Astrocyte (in vitro differentiated cells and primary cell): ENCODE measurements at regions not wholly inside any gene's neighbourhood (a gene's known extent, or its start where the extent isn't known, plus 50 kb on each side); places are given as distances from the start of the nearest gene placed in this dataset.

Experiments used
- DNase-seq: peaks from one replicate; pipeline ENCODE4 v3.0.0-alpha.2; 2010; ENCODE audit warnings: low read depth
- FAIRE-seq: peaks from 2 replicates; lab custom pipeline; 2011; peaks lifted over from hg19 to GRCh38; lab: Jason Lieb, UNC
- H2AFZ ChIP-seq: 2 replicates; pipeline ENCODE4 v1.6.0; 2012; ENCODE audit warnings: low read depth, low read length, inconsistent platforms
- H3K27ac ChIP-seq: 2 replicates; pipeline ENCODE4 v1.5.1; 2011; ENCODE audit warnings: low read depth, low read length, inconsistent platforms
- H3K27me3 ChIP-seq: 2 replicates; pipeline ENCODE4 v1.6.0; 2011; ENCODE audit warnings: low read length, inconsistent platforms; ENCODE audit not compliant: insufficient read depth
- H3K36me3 ChIP-seq: 2 replicates; pipeline ENCODE4 v1.5.1; 2011; ENCODE audit warnings: low read length, inconsistent platforms; ENCODE audit not compliant: insufficient read depth
- H3K4me1 ChIP-seq: 2 replicates; pipeline ENCODE4 v1.5.1; 2011; ENCODE audit warnings: low read length, inconsistent platforms; ENCODE audit not compliant: insufficient read depth
- H3K4me2 ChIP-seq: 2 replicates; pipeline ENCODE4 v1.6.0; 2012; ENCODE audit warnings: low read length, inconsistent platforms
- H3K4me3 ChIP-seq: 2 replicates; pipeline ENCODE4 v1.5.1; 2011; ENCODE audit warnings: low read depth, mild to moderate bottlenecking, low read length, inconsistent platforms; ENCODE audit not compliant: insufficient read depth
- H3K79me2 ChIP-seq: 2 replicates; pipeline ENCODE4 v1.6.0; 2012; ENCODE audit warnings: mild to moderate bottlenecking, low read length, inconsistent platforms; ENCODE audit not compliant: insufficient read depth
- H3K9ac ChIP-seq: 2 replicates; pipeline ENCODE4 v1.6.0; 2012; ENCODE audit warnings: mild to moderate bottlenecking, low read length, inconsistent platforms
- H3K9me3 ChIP-seq: 2 replicates; pipeline ENCODE4 v1.5.1; 2012; ENCODE audit warnings: low read depth, mild to moderate bottlenecking, low read length, inconsistent platforms; ENCODE audit not compliant: insufficient read depth
- H4K20me1 ChIP-seq: 2 replicates; pipeline ENCODE4 v1.6.0; 2012; ENCODE audit warnings: low read length, inconsistent platforms; ENCODE audit not compliant: insufficient read depth
- H3K27ac Mint-ChIP-seq: one replicate; pipeline ENCODE4 v1.8.0; 2021; ENCODE audit warnings: mild to moderate bottlenecking, mixed read lengths; ENCODE audit not compliant: unreplicated experiment
- H3K27me3 Mint-ChIP-seq: one replicate; pipeline ENCODE4 v1.8.0; 2021; ENCODE audit warnings: low read depth, mixed read lengths; ENCODE audit not compliant: unreplicated experiment
- H3K36me3 Mint-ChIP-seq: one replicate; pipeline ENCODE4 v1.8.0; 2021; ENCODE audit warnings: low read depth, mixed read lengths; ENCODE audit not compliant: unreplicated experiment
- H3K4me1 Mint-ChIP-seq: one replicate; pipeline ENCODE4 v1.8.0; 2021; ENCODE audit warnings: low read depth, mixed read lengths; ENCODE audit not compliant: unreplicated experiment
- H3K4me3 Mint-ChIP-seq: one replicate; pipeline ENCODE4 v1.8.0; 2021; ENCODE audit warnings: mild to moderate bottlenecking, moderate library complexity, mixed read lengths; ENCODE audit not compliant: unreplicated experiment
- H3K9me3 Mint-ChIP-seq: one replicate; pipeline ENCODE4 v1.8.0; 2021; ENCODE audit warnings: mild to moderate bottlenecking, mixed read lengths; ENCODE audit not compliant: unreplicated experiment
- CTCF ChIP-seq: IDR thresholded peaks from 2 replicates; pipeline ENCODE4 v1.5.1; 2011; ENCODE audit warnings: low read depth, mild to moderate bottlenecking, inconsistent platforms, low read length, moderate library complexity; ENCODE audit not compliant: insufficient read depth
- EZH2 ChIP-seq: IDR thresholded peaks from 2 replicates; pipeline ENCODE4 v1.6.1; 2012; ENCODE audit warnings: mild to moderate bottlenecking, low read length, inconsistent platforms; ENCODE audit not compliant: insufficient read depth

- H3K9me3 Mint-ChIP-seq = no peaks in the 10 kb centered on the region
- H3K4me2 ChIP-seq = no peak overlapping the region
- H3K36me3 Mint-ChIP-seq = no peaks in the 10 kb centered on the region
- H3K27me3 ChIP-seq = no peaks in the 10 kb centered on the region
- no peaks in the 10 kb centered on the region for H3K4me1 ChIP-seq
- no peaks in the 10 kb centered on the region for H4K20me1 ChIP-seq
- H3K4me3 Mint-ChIP-seq = no peak overlapping the region
- no peak for DNase-seq
- no peak overlapping the region for H3K27ac Mint-ChIP-seq
- no peaks in the 10 kb centered on the region for H3K9me3 ChIP-seq
- no peaks in the 10 kb centered on the region for H3K79me2 ChIP-seq
- H3K36me3 ChIP-seq = no peaks in the 10 kb centered on the region
- H2AFZ ChIP-seq = no peak overlapping the region
- H3K4me1 Mint-ChIP-seq = no peaks in the 10 kb centered on the region
- no peak for FAIRE-seq
- H3K9ac ChIP-seq = no peak overlapping the region
- H3K27ac ChIP-seq = no peak overlapping the region
- no peak overlapping the region for H3K4me3 ChIP-seq
- no peak for TF ChIP-seq EZH2
- no peak for TF ChIP-seq CTCF
- no peaks in the 10 kb centered on the region for H3K27me3 Mint-ChIP-seq
These were observed 150.0 kb upstream of the FTMT start for GRCh38 chr5:121701731-121702130.

- Histone ChIP-seq H3K9ac (no peak overlapping the region), H2AFZ (no peak overlapping the region), H3K27me3 (no peaks in the 10 kb centered on the region), H3K79me2 (no peaks in the 10 kb centered on the region), H3K9me3 (no peaks in the 10 kb centered on the region), H3K36me3 (no peaks in the 10 kb centered on the region), H3K4me3 (no peak overlapping the region), H3K27ac (no peak overlapping the region), H4K20me1 (no peaks in the 10 kb centered on the region), H3K4me1 (no peaks in the 10 kb centered on the region), H3K4me2 (no peak overlapping the region)
- TF ChIP-seq CTCF (no peak), EZH2 (no peak)
- H3K27ac Mint-ChIP-seq = no peak overlapping the region
- no peaks in the 10 kb centered on the region for H3K36me3 Mint-ChIP-seq
- FAIRE-seq (no peak), DNase-seq (no peak)
- H3K27me3 Mint-ChIP-seq = no peaks in the 10 kb centered on the region
- no peaks in the 10 kb centered on the region for H3K9me3 Mint-ChIP-seq
- no peaks in the 10 kb centered on the region for H3K4me1 Mint-ChIP-seq
- H3K4me3 Mint-ChIP-seq = no peak overlapping the region
These were observed 149.0 kb upstream of the FTMT start for GRCh38 chr5:121702682-121703081.

- no peak for FAIRE-seq
- H3K4me2 ChIP-seq = no peak overlapping the region
- no peak for DNase-seq
- no peak overlapping the region for H3K27ac ChIP-seq
- Mint-ChIP-seq H3K4me3 (no peak overlapping the region), H3K36me3 (no peaks in the 10 kb centered on the region), H3K4me1 (no peaks in the 10 kb centered on the region), H3K27ac (no peak overlapping the region), H3K27me3 (no peaks in the 10 kb centered on the region), H3K9me3 (no peaks in the 10 kb centered on the region)
- H3K79me2 ChIP-seq = no peaks in the 10 kb centered on the region
- no peaks in the 10 kb centered on the region for H3K27me3 ChIP-seq
- no peak overlapping the region for H3K4me3 ChIP-seq
- H3K9me3 ChIP-seq = no peaks in the 10 kb centered on the region
- H3K4me1 ChIP-seq = no peaks in the 10 kb centered on the region
- no peaks in the 10 kb centered on the region for H3K36me3 ChIP-seq
- H4K20me1 ChIP-seq = no peaks in the 10 kb centered on the region
- H2AFZ ChIP-seq = no peak overlapping the region
- TF ChIP-seq EZH2 = no peak
- TF ChIP-seq CTCF = no peak
- no peak overlapping the region for H3K9ac ChIP-seq
These were observed 147.4 kb upstream of the FTMT start for GRCh38 chr5:121704291-121704690.
